GM18868 (cell line): ENCODE measurements at regions not wholly inside any gene's neighbourhood (a gene's known extent, or its start where the extent isn't known, plus 50 kb on each side); places are given as distances from the start of the nearest gene placed in this dataset.
A peak's percentile ranks its signal among the peaks of the same experiment; 100 is the strongest.
"Not testable (repeated sequence)": the region's sequence is repeated elsewhere in the genome, so short reads cannot be mapped to it uniquely, and the experiment has no call there.

Experiments
- ATAC-seq: cut with Tn5 transposase; IDR thresholded peaks from one replicate; pipeline ENCODE4 v1.9.1; 2021; ENCODE audit warnings: mild to moderate bottlenecking, moderate library complexity; ENCODE audit not compliant: unreplicated experiment

- not testable (repeated sequence) for ATAC-seq
Observed at GRCh38 chr2:129833465-129833864, 146.0 kb upstream of the RAB6C start.

DNA sequence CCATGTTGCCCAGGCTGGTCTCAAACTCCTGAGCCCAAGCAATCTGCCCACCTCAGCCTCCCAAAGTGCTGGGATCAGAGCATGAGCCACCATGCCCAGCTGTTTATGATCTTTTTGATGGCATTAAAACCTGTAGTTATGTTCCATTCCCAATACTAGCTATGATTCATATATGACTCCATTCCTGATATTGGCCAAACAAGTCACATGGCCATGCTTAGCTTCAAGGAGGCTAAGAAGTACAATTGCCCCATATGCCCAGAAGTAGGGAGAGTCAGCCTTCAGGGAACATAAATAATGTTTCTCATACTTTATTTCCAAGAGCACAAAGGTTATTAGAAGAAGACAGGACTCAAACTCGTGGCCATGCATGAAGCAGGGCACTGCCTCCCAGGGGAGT lies 132.4 kb upstream of the RAB6C start:
- no peak for ATAC-seq

- no peak for ATAC-seq
Observed at GRCh38 chr2:129849559-129850160, 129.8 kb upstream of the RAB6C start.

DNA sequence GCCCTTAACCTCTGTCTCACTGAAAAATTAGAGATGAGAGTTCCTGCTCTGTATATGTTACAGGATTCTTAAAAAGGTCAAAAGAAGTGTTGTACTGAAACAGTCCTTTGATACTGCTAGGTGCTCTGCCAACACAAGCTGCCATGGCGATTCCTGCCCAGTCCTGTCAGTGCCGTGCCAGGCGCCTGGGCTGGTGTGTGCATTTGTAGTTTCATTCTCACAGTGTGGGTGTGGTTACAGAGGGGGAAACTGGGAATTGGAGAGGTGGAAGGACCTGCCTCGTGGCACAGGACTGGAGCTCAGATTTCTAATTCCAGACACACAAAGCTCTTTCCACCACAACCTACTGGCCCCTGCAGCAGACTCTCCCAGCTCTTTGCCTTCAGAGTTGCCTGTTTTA lies 122.3 kb upstream of the RAB6C start:
- no peak for ATAC-seq

- ATAC-seq: no peak
Observed at GRCh38 chr2:129859175-129859574, 120.3 kb upstream of the RAB6C start.

- no peak for ATAC-seq
Observed at GRCh38 chr2:129860088-129860487, 119.4 kb upstream of the RAB6C start.

GRCh38 chr2:129861666-129862288 lies 117.7 kb upstream of the RAB6C start:
- no peak for ATAC-seq

GRCh38 chr2:129862668-129863067 lies 116.8 kb upstream of the RAB6C start:
- ATAC-seq: no peak

GRCh38 chr2:129863350-129863749 lies 116.1 kb upstream of the RAB6C start:
- no peak for ATAC-seq

DNA sequence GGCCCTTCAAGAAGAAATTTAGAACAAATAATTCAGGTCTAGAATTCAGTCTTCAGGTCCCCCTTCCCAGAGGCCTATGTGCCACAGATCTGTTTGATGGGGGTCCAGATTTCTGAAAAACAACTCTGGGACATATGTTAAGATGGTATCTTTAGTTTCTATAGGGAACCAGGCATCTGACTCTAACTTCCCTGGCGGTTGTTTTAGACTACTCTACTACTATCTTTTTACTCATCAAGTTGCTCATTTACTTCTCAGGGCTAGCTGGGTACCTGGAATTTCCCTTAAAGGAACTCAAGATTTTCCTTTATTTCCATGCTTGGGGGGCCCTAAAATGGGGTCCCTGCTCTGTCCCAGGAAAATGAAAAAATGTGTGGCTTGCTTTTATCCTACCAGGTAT lies 114.7 kb upstream of the RAB6C start:
- ATAC-seq: peak; percentile 53

- ATAC-seq: no peak
Observed at GRCh38 chr2:129865976-129866375, 113.5 kb upstream of the RAB6C start.

- ATAC-seq: no peak
Observed at GRCh38 chr2:129866391-129866790, 113.1 kb upstream of the RAB6C start.

- ATAC-seq: no peak
Observed at GRCh38 chr2:129868151-129868550, 111.3 kb upstream of the RAB6C start.

GRCh38 chr2:129870685-129871241 lies 108.7 kb upstream of the RAB6C start:
- ATAC-seq: no peak

GRCh38 chr2:129872446-129872845 lies 107.0 kb upstream of the RAB6C start:
- no peak for ATAC-seq

GRCh38 chr2:129876541-129876940 lies 102.9 kb upstream of the RAB6C start:
- no peak for ATAC-seq

DNA sequence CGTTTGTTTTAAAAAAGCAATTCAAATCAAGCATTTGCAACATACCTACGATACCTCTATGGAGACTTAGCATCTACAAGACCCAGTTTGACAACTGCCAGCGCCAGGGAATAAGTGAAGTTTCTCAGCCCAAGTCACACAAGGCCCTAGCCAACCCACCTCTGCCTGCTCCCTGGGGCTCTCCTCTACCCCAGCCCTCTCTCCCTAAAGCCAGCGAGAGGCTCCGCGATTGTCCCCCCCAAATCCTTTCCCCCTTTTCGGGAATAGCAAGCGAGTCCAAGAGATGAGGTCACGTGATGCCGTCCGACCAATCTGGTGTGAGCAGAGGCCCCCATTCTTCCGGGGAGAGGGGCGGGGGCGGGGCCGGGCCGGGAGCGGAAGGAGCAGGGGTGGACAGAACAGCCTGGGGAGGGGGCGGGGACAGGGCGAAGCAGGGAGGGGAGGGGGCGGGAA lies 102.2 kb upstream of the RAB6C start:
- ATAC-seq: peak; percentile 76

GRCh38 chr2:129877795-129878775 lies 101.4 kb upstream of the RAB6C start:
- no peak for ATAC-seq

DNA sequence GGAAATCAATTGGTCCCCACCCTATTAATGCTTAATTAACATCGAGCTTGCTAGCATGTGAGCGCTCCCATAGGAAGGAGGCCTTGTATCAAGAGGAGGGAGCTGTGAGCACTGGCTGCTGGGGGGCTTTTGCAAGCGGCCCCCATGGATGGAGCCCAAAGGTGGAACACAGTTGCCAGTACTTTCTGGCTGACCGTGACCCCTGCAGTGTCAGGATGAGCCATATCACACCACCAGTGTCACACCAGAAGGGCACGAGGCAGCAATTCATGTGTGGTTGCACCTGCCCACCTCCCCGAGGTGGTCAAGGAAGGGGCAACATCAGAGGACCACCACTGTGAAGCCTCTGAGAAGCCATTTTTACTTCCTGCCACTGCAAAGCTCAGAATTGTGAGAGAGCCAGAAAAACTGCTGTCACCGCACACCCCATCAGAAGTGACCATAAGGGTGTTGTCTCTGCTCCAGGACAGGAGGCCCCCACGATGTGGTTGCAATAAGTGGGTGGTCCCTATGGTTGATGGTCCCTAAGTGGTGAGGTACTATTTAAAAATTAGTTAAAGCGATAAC lies 99.8 kb upstream of the RAB6C start:
- ATAC-seq: no peak

DNA sequence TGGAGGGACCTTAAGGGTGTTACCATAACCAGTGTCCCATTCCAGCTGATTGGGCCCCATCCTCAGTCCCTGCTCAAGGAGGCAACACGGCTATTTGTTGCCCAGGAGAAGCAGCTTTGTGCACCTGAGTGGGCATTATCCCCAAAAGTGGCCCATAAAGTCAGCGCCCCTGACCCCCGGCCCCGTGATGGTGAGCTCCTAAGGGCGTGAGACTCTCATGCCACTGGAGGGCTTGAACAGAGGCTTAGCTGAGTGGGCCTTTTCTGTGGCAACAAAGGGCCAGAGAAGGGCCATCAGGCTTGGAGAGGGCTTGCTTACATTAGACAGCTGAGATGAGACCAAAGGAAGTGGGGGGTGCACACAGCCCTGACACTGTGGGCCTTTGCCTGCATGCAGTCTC lies 99.2 kb upstream of the RAB6C start:
- ATAC-seq: no peak

DNA sequence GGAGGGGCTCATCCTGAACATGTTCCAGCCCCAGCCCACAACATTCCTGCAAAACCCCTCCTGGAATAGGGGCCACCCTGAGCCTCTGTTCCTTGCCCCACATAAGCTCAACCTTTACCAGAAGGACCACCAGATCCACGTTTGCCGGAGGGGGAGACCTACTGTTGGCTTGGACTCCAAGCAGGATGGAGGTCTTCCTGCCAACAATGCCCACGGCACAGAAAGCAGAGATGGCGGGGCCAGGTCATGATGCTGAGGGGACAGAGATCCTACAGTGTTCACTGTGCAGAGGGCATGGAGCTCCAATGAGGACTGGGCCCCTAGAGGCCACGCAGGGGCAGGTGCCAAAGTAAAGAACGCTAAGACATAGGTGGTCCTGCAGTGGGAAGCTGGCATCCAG lies 98.5 kb upstream of the RAB6C start:
- no peak for ATAC-seq
